Stimulated activated effector memory CD8-positive, alpha-beta T cell treated with anti-CD3 and anti-CD28 coated beads, Interleukin-12 subunit alpha, Interleukin-12 subunit beta, amount 100 ng/mL, for 72 hours (primary cell): ENCODE measurements at regions not wholly inside any gene's neighbourhood (a gene's known extent, or its start where the extent isn't known, plus 50 kb on each side); places are given as distances from the start of the nearest gene placed in this dataset.
"Not testable (repeated sequence)": the region's sequence is repeated elsewhere in the genome, so short reads cannot be mapped to it uniquely, and the experiment has no call there.

Experiments
- ATAC-seq: fragments of 150-1000 bp; cut with Tn5 transposase; 2 replicates; pipeline ENCODE4 v1.10.0; 2021
- DNase-seq, 2 donors: peaks; one replicate each; pipeline ENCODE4 v3.0.0; 2021 to 2022; ENCODE audit warnings: low spot score in 2 of 2
- H3K27ac Mint-ChIP-seq: one replicate; pipeline ENCODE4 v1.8.0; 2022; ENCODE audit warnings: mild to moderate bottlenecking, mixed read lengths
- H3K36me3 Mint-ChIP-seq: one replicate; pipeline ENCODE4 v1.8.0; 2022; ENCODE audit warnings: mild to moderate bottlenecking, mixed read lengths
- H3K4me1 Mint-ChIP-seq: one replicate; pipeline ENCODE4 v1.8.0; 2022; ENCODE audit warnings: mixed read lengths
- H3K4me3 Mint-ChIP-seq: one replicate; pipeline ENCODE4 v1.8.0; 2022; ENCODE audit warnings: mild to moderate bottlenecking, mixed read lengths
- H3K9me3 Mint-ChIP-seq: one replicate; pipeline ENCODE4 v1.8.0; 2022; ENCODE audit warnings: mixed read lengths

- Mint-ChIP-seq H3K4me1 (no peaks in the 10 kb centered on the region), H3K36me3 (no peaks in the 10 kb centered on the region), H3K9me3 (peaks cover 23% of the 10 kb centered on the region), H3K4me3 (no peak overlapping the region), H3K27ac (no peak overlapping the region)
- DNase-seq: no peak
- ATAC-seq: no peak
These were observed 199.8 kb upstream of the FAT3 start for GRCh38 chr11:92024788-92025187.

GRCh38 chr11:92022499-92022898 is 202.1 kb upstream of the FAT3 start:
- ATAC-seq (no peak), DNase-seq (no peak)
- H3K27ac Mint-ChIP-seq: no peak overlapping the region
- no peaks in the 10 kb centered on the region for H3K36me3 Mint-ChIP-seq
- no peak overlapping the region for H3K4me3 Mint-ChIP-seq
- no peaks in the 10 kb centered on the region for H3K4me1 Mint-ChIP-seq
- H3K9me3 Mint-ChIP-seq: peaks cover 25% of the 10 kb centered on the region

GRCh38 chr11:92018332-92018731 is 206.3 kb upstream of the FAT3 start:
- Mint-ChIP-seq H3K27ac (no peak overlapping the region), H3K4me1 (no peaks in the 10 kb centered on the region), H3K4me3 (no peak overlapping the region), H3K9me3 (peaks cover 18% of the 10 kb centered on the region), H3K36me3 (no peaks in the 10 kb centered on the region)
- ATAC-seq (no peak), DNase-seq (no peak)

- Mint-ChIP-seq H3K27ac (no peak overlapping the region), H3K36me3 (no peaks in the 10 kb centered on the region), H3K4me3 (no peak overlapping the region), H3K4me1 (no peaks in the 10 kb centered on the region), H3K9me3 (peaks cover 17% of the 10 kb centered on the region)
- ATAC-seq (no peak), DNase-seq (no peak)
These were observed 216.4 kb upstream of the FAT3 start for GRCh38 chr11:92008249-92008648.

GRCh38 chr11:92002568-92002967 is 222.1 kb upstream of the FAT3 start:
- Mint-ChIP-seq H3K27ac (no peak overlapping the region), H3K4me1 (no peaks in the 10 kb centered on the region), H3K4me3 (no peak overlapping the region), H3K9me3 (peaks cover 11% of the 10 kb centered on the region), H3K36me3 (no peaks in the 10 kb centered on the region)
- no peak for ATAC-seq
- DNase-seq: no peak

GRCh38 chr11:91998481-91998880 is 226.1 kb upstream of the FAT3 start:
- Mint-ChIP-seq H3K27ac (no peak overlapping the region), H3K4me3 (no peak overlapping the region), H3K4me1 (no peaks in the 10 kb centered on the region), H3K9me3 (peaks cover 14% of the 10 kb centered on the region), H3K36me3 (no peaks in the 10 kb centered on the region)
- DNase-seq (no peak), ATAC-seq (no peak)

GRCh38 chr11:91997226-91997625 is 227.4 kb upstream of the FAT3 start:
- no peak overlapping the region for H3K4me3 Mint-ChIP-seq
- DNase-seq: no peak
- ATAC-seq: no peak
- no peak overlapping the region for H3K27ac Mint-ChIP-seq
- H3K36me3 Mint-ChIP-seq: no peaks in the 10 kb centered on the region
- peaks cover 11% of the 10 kb centered on the region for H3K9me3 Mint-ChIP-seq
- no peaks in the 10 kb centered on the region for H3K4me1 Mint-ChIP-seq

- H3K36me3 Mint-ChIP-seq: no peaks in the 10 kb centered on the region
- DNase-seq (no peak), ATAC-seq (no peak)
- no peak overlapping the region for H3K4me3 Mint-ChIP-seq
- peaks cover 11% of the 10 kb centered on the region for H3K9me3 Mint-ChIP-seq
- no peak overlapping the region for H3K27ac Mint-ChIP-seq
- H3K4me1 Mint-ChIP-seq: no peaks in the 10 kb centered on the region
These were observed 228.1 kb upstream of the FAT3 start for GRCh38 chr11:91996526-91996925.

- H3K9me3 Mint-ChIP-seq: peaks cover 21% of the 10 kb centered on the region
- H3K4me3 Mint-ChIP-seq, H3K27ac Mint-ChIP-seq, DNase-seq, H3K4me1 Mint-ChIP-seq, ATAC-seq, H3K36me3 Mint-ChIP-seq: not testable (repeated sequence)
These were observed 236.2 kb upstream of the FAT3 start for GRCh38 chr11:91988443-91988842.

GRCh38 chr11:91986218-91986617 is 238.4 kb upstream of the FAT3 start:
- no peak for DNase-seq
- no peaks in the 10 kb centered on the region for H3K4me1 Mint-ChIP-seq
- H3K9me3 Mint-ChIP-seq: peaks cover 21% of the 10 kb centered on the region
- no peak overlapping the region for H3K4me3 Mint-ChIP-seq
- ATAC-seq: no peak
- no peak overlapping the region for H3K27ac Mint-ChIP-seq
- no peaks in the 10 kb centered on the region for H3K36me3 Mint-ChIP-seq

GRCh38 chr11:91984033-91984584 is 240.5 kb upstream of the FAT3 start:
- Mint-ChIP-seq H3K36me3 (no peaks in the 10 kb centered on the region), H3K4me3 (no peak overlapping the region), H3K9me3 (peaks cover 19% of the 10 kb centered on the region), H3K27ac (no peak overlapping the region), H3K4me1 (no peaks in the 10 kb centered on the region)
- DNase-seq (no peak), ATAC-seq (no peak)

GRCh38 chr11:91981995-91982394 is 242.6 kb upstream of the FAT3 start:
- H3K4me3 Mint-ChIP-seq: no peak overlapping the region
- ATAC-seq (no peak), DNase-seq (no peak)
- H3K27ac Mint-ChIP-seq: no peak overlapping the region
- H3K9me3 Mint-ChIP-seq: peaks cover 14% of the 10 kb centered on the region
- H3K4me1 Mint-ChIP-seq: no peaks in the 10 kb centered on the region
- no peaks in the 10 kb centered on the region for H3K36me3 Mint-ChIP-seq

- ATAC-seq: no peak
These were observed 244.8 kb upstream of the FAT3 start for GRCh38 chr11:91979775-91980174.

GRCh38 chr11:91978747-91979146 is 245.9 kb upstream of the FAT3 start:
- Mint-ChIP-seq H3K27ac (no peak overlapping the region), H3K4me3 (no peak overlapping the region), H3K36me3 (no peaks in the 10 kb centered on the region), H3K4me1 (no peaks in the 10 kb centered on the region), H3K9me3 (peaks cover 4% of the 10 kb centered on the region)
- ATAC-seq: no peak
- DNase-seq: no peak

More at GRCh38 chr11:91979775-91980174, 244.8 kb upstream of the FAT3 start:
- Mint-ChIP-seq H3K4me3 (no peak overlapping the region), H3K36me3 (no peaks in the 10 kb centered on the region), H3K4me1 (no peaks in the 10 kb centered on the region), H3K9me3 (peaks cover 4% of the 10 kb centered on the region), H3K27ac (no peak overlapping the region)
- no peak for DNase-seq

- Mint-ChIP-seq H3K27ac (no peak overlapping the region), H3K9me3 (peaks cover 11% of the 10 kb centered on the region), H3K4me1 (no peaks in the 10 kb centered on the region), H3K36me3 (no peaks in the 10 kb centered on the region), H3K4me3 (no peak overlapping the region)
- DNase-seq (no peak), ATAC-seq (no peak)
These were observed 251.9 kb upstream of the FAT3 start for GRCh38 chr11:91972665-91973266.

GRCh38 chr11:91970624-91971023 is 254.0 kb upstream of the FAT3 start:
- Mint-ChIP-seq H3K27ac (no peak overlapping the region), H3K4me3 (no peak overlapping the region), H3K9me3 (peaks cover 16% of the 10 kb centered on the region), H3K36me3 (no peaks in the 10 kb centered on the region), H3K4me1 (no peaks in the 10 kb centered on the region)
- DNase-seq (no peak), ATAC-seq (no peak)

- ATAC-seq (no peak), DNase-seq (no peak)
- H3K9me3 Mint-ChIP-seq: peaks cover 20% of the 10 kb centered on the region
- no peak overlapping the region for H3K4me3 Mint-ChIP-seq
- H3K27ac Mint-ChIP-seq: no peak overlapping the region
- H3K4me1 Mint-ChIP-seq: no peaks in the 10 kb centered on the region
- H3K36me3 Mint-ChIP-seq: no peaks in the 10 kb centered on the region
These were observed 255.1 kb upstream of the FAT3 start for GRCh38 chr11:91969486-91969885.
